Cardiac fibroblast (primary cell): ENCODE measurements at regions not wholly inside any gene's neighbourhood (a gene's known extent, or its start where the extent isn't known, plus 50 kb on each side); places are given as distances from the start of the nearest gene placed in this dataset.
"Not testable (repeated sequence)": the region's sequence is repeated elsewhere in the genome, so short reads cannot be mapped to it uniquely, and the experiment has no call there.

Experiments
- DNase-seq, 2 donors: peaks; one replicate each; pipeline versions ENCODE4 v3.0.0 to v3.0.0-alpha.2; 2010; ENCODE audit warnings: low read depth in 2 of 2
- H3K4me3 ChIP-seq, 2 donors: replicated peaks in 1 of 2; 1 replicate in 1 of 2; 2 replicates in 1 of 2; pipeline ENCODE4 v1.5.1; 2011; ENCODE audit warnings: low read depth in 2 of 2, low read length in 2 of 2, mild to moderate bottlenecking in 2 of 2, moderate library complexity in 1 of 2
- CTCF ChIP-seq: IDR thresholded peaks from one replicate; pipeline ENCODE4 v1.5.1; 2011; ENCODE audit warnings: low read depth, mild to moderate bottlenecking, low read length, inconsistent platforms

- H3K4me3 ChIP-seq: no peak overlapping the region
- no peak for TF ChIP-seq CTCF
- no peak for DNase-seq
Observed at GRCh38 chr6:12356431-12356830, 66.3 kb downstream of the EDN1 start.

GRCh38 chr6:12356983-12357972 is 67.1 kb downstream of the EDN1 start:
- DNase-seq: no peak
- H3K4me3 ChIP-seq: no peak overlapping the region
- no peak for TF ChIP-seq CTCF

GRCh38 chr6:12359036-12359435 is 68.9 kb downstream of the EDN1 start:
- no peak for DNase-seq
- TF ChIP-seq CTCF: no peak
- no peak overlapping the region for H3K4me3 ChIP-seq

GRCh38 chr6:12361042-12361765 is 71.0 kb downstream of the EDN1 start:
- H3K4me3 ChIP-seq: no peak overlapping the region
- no peak for DNase-seq
- TF ChIP-seq CTCF: no peak

- H3K4me3 ChIP-seq, DNase-seq: not testable (repeated sequence)
Observed at GRCh38 chr6:12363277-12363650, 73.1 kb downstream of the EDN1 start.

GRCh38 chr6:12363651-12364381 is 73.7 kb downstream of the EDN1 start:
- no peak overlapping the region for H3K4me3 ChIP-seq
- DNase-seq: no peak

More at GRCh38 chr6:12363651-12364381, 73.7 kb downstream of the EDN1 start:
- no peak for TF ChIP-seq CTCF
